ENCODE measurements at regions not wholly inside any gene's neighbourhood (a gene's known extent, or its start where the extent isn't known, plus 50 kb on each side); places are given as distances from the start of the nearest gene placed in this dataset.

GRCh38 chr3:116618138-116618537, 91.4 kb upstream of the TUSC7 start:
- TF ChIP-seq CTCF (IDR thresholded peaks at IDR 0.05; ENCODE audit: borderline replicate concordance, extremely low read depth, low read length, poor library complexity, severe bottlenecking), result no peak
- TF ChIP-seq EZH2 (IDR thresholded peaks at IDR 0.05; ENCODE audit: borderline replicate concordance, low read depth, low read length, severe bottlenecking), result no peak

Measured in DND-41 (cell line).